ENCODE measurements at regions not wholly inside any gene's neighbourhood (a gene's known extent, or its start where the extent isn't known, plus 50 kb on each side); places are given as distances from the start of the nearest gene placed in this dataset.

DNA sequence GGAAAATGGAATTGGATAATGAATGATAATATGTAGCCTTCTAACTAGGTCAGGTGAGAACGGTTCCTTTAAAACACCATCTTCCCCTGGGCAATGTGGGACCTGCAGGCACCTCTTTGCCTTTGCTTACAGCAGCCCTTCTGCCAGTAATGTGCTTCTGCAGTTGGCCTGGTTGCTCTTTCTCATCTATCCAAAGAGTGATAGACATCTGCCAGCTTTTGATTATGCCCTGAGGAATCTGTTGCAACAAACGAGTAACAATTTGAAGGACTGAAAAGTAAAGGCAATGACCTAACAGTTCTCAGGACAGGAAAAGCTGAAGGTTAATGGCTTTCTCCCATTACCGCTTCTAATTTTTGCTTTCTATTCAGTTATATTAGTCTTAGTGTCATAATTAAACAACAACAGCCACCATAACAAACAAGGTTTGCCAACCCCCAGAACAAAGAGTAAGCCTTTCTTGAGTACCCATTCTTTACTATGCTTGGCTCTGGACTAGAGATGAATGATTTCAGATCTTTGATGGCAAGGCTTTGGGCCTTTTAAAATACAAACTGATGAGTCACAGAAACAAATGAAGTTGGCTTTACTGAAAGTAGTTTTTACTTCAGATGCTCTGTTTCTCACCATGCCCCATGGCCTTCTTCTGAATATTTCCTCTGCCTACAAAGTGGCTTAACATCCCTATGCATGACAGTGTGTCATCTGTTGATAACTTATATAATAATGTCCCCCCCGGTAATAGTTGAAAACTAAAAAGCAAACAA lies 76.1 kb upstream of the KRR1 start:
- TF ChIP-seq SMC3 (conservative IDR thresholded peaks at IDR 0.05; ENCODE audit: poor library complexity) (no peak), POLR2AphosphoS5 (IDR thresholded peaks at IDR 0.05) (no peak)
- TF ChIP-seq, protein P1, sequence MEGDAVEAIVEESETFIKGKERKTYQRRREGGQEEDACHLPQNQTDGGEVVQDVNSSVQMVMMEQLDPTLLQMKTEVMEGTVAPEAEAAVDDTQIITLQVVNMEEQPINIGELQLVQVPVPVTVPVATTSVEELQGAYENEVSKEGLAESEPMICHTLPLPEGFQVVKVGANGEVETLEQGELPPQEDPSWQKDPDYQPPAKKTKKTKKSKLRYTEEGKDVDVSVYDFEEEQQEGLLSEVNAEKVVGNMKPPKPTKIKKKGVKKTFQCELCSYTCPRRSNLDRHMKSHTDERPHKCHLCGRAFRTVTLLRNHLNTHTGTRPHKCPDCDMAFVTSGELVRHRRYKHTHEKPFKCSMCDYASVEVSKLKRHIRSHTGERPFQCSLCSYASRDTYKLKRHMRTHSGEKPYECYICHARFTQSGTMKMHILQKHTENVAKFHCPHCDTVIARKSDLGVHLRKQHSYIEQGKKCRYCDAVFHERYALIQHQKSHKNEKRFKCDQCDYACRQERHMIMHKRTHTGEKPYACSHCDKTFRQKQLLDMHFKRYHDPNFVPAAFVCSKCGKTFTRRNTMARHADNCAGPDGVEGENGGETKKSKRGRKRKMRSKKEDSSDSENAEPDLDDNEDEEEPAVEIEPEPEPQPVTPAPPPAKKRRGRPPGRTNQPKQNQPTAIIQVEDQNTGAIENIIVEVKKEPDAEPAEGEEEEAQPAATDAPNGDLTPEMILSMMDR (IDR thresholded peaks at IDR 0.05; ENCODE audit: poor library complexity, severe bottlenecking): no peak

All from neural cell (in vitro differentiated cells).